HCT116 (cell line): ENCODE measurements at regions not wholly inside any gene's neighbourhood (a gene's known extent, or its start where the extent isn't known, plus 50 kb on each side); places are given as distances from the start of the nearest gene placed in this dataset.

Source experiments
- ATAC-seq: fragments of 200-7000 bp; cut with Tn5 transposase; 2 replicates; pipeline ENCODE4 v1.9.1; 2020; ENCODE audit warnings: mild to moderate bottlenecking, moderate library complexity
- BruUV-seq: library from RNA; stranded (reverse); fragments of 400-500 nt; replicated peaks from 2 replicates; lab custom pipeline; 2021; lab: Mats Ljungman, UMichigan
- CTCF ChIA-PET: fragments of 300-600 bp; sonication (Branson Sonifier 250); formaldehyde crosslinking; loops from one replicate; lab custom pipeline; 2021; ENCODE audit warnings: antibody characterized with exemption; lab: Charles Lee
- POLR2A ChIA-PET: fragments of 300-600, 350-600 bp; sonication (Branson Sonifier 250); formaldehyde crosslinking; loops from one replicate; lab custom pipeline; 2021; ENCODE audit warnings: antibody characterized with exemption; lab: Charles Lee
- RAD21 ChIA-PET, 2 experiments: fragments of 300-600 bp; sonication (Branson Sonifier 250); formaldehyde crosslinking; loops; one replicate each; lab custom pipeline; 2023; ENCODE audit warnings: low total read pairs in 2 of 2; ENCODE audit not compliant: uncharacterized antibody in 2 of 2, unreplicated experiment in 2 of 2, low non-redundant PET in 1 of 2; lab: Charles Lee
- DNase-seq: peaks from one replicate; pipeline ENCODE4 v3.0.0-alpha.2; 2010; ENCODE audit warnings: low read depth, low spot score
- H2AFZ ChIP-seq: fragments of 200-600 bp; shearing (Covaris generic), sonication (generic); 2 replicates; pipeline ENCODE4 v1.6.1; 2017; ENCODE audit warnings: low read depth, mixed run types, mixed read lengths, antibody characterized with exemption, low read length; ENCODE audit not compliant: poor library complexity, severe bottlenecking
- H3K27ac ChIP-seq: 2 replicates; pipeline ENCODE4 v1.5.1; 2012; ENCODE audit warnings: low read depth, low read length
- H3K27me3 ChIP-seq: fragments of 200-600 bp; sonication (generic); 2 replicates; pipeline ENCODE4 v1.6.1; 2016; ENCODE audit warnings: mixed run types, low read length, mixed read lengths; ENCODE audit not compliant: insufficient read depth
- H3K36me3 ChIP-seq, 2 experiments: fragments of 200-500 bp in 1 of 2; fragments of 200-600 bp in 1 of 2; sonication (Bioruptor generic) in 1 of 2; sonication (generic) in 1 of 2; 2 replicates each; pipeline versions ENCODE4 v1.5.1 to v1.6.1; 2014 to 2016; ENCODE audit warnings: low read length in 2 of 2, inconsistent platforms in 1 of 2, mixed read lengths in 1 of 2, mixed run types in 1 of 2; ENCODE audit not compliant: insufficient read depth in 2 of 2, control insufficient read depth in 1 of 2
- H3K4me1 ChIP-seq, 2 experiments: fragments of 200-600 bp in 1 of 2; sonication (generic) in 1 of 2; 2 replicates each; pipeline versions ENCODE4 v1.5.1 to v1.6.1; 2012 to 2017; ENCODE audit warnings: low read length in 2 of 2, inconsistent platforms in 1 of 2, mild to moderate bottlenecking in 1 of 2, mixed read lengths in 1 of 2, mixed run types in 1 of 2, moderate library complexity in 1 of 2; ENCODE audit not compliant: insufficient read depth in 2 of 2, control insufficient read depth in 1 of 2
- H3K4me2 ChIP-seq: fragments of 200-600 bp; sonication (generic); 2 replicates; pipeline ENCODE4 v1.6.1; 2017; ENCODE audit warnings: mixed run types, low read length, mixed read lengths
- H3K4me3 ChIP-seq, 2 experiments: fragments of 200-600 bp in 1 of 2; sonication (generic) in 1 of 2; replicated peaks in 1 of 2; 2 replicates each; pipeline ENCODE4 v1.5.1; 2011 to 2016; ENCODE audit warnings: low read length in 2 of 2, control low read depth in 1 of 2, low read depth in 1 of 2, mild to moderate bottlenecking in 1 of 2, mixed read lengths in 1 of 2, mixed run types in 1 of 2
- H3K79me2 ChIP-seq: fragments of 200-600 bp; sonication (generic); 2 replicates; pipeline ENCODE4 v1.6.1; 2017; ENCODE audit warnings: mild to moderate bottlenecking, mixed run types, low read length, moderate library complexity, mixed read lengths; ENCODE audit not compliant: insufficient read depth
- H3K9ac ChIP-seq: fragments of 200-600 bp; sonication (generic); 2 replicates; pipeline ENCODE4 v1.6.1; 2016; ENCODE audit warnings: low read length, mixed read lengths
- H3K9me2 ChIP-seq: fragments of 200-600 bp; sonication (generic), shearing (Covaris generic); 2 replicates; pipeline ENCODE4 v1.6.1; 2017; ENCODE audit warnings: mixed run types, mild to moderate bottlenecking, moderate library complexity; ENCODE audit not compliant: insufficient read depth
- H3K9me3 ChIP-seq, 2 experiments: fragments of 200-500 bp in 1 of 2; fragments of 200-600 bp in 1 of 2; sonication (Bioruptor generic) in 1 of 2; sonication (generic) in 1 of 2; 2 replicates each; pipeline ENCODE4 v1.6.1; 2014 to 2017; ENCODE audit warnings: low read length in 2 of 2, mixed read lengths in 2 of 2, inconsistent platforms in 1 of 2, low read depth in 1 of 2, mild to moderate bottlenecking in 1 of 2, mixed run types in 1 of 2, moderate library complexity in 1 of 2; ENCODE audit not compliant: control insufficient read depth in 1 of 2, insufficient read depth in 1 of 2
- H4K20me1 ChIP-seq: fragments of 200-600 bp; sonication (generic), shearing (Covaris generic); 2 replicates; pipeline ENCODE4 v1.6.1; 2017; ENCODE audit warnings: mixed run types, mild to moderate bottlenecking, moderate library complexity; ENCODE audit not compliant: insufficient read depth
- CBX3 ChIP-seq: IDR thresholded peaks from 2 replicates; pipeline ENCODE4 v1.6.1; 2012; ENCODE audit warnings: low read depth
- CEBPB ChIP-seq: IDR thresholded peaks from 2 replicates; pipeline ENCODE4 v1.6.1; 2012; ENCODE audit warnings: low read depth
- ELF1 ChIP-seq: IDR thresholded peaks from 2 replicates; pipeline ENCODE4 v1.6.1; 2012; ENCODE audit warnings: low read depth, borderline replicate concordance
- EZH2phosphoT487 ChIP-seq: fragments of 200-600 bp; IDR thresholded peaks from 2 replicates; pipeline ENCODE4 v1.6.1; 2018; ENCODE audit warnings: antibody characterized with exemption, borderline replicate concordance
- MAX ChIP-seq: IDR thresholded peaks from 2 replicates; pipeline ENCODE4 v1.6.1; 2012
- POLR2A ChIP-seq: IDR thresholded peaks from 2 replicates; pipeline ENCODE4 v1.7.0; 2011; ENCODE audit warnings: borderline replicate concordance; ENCODE audit not compliant: insufficient read depth, insufficient read length; ENCODE audit errors: extremely low read depth
- REST ChIP-seq: IDR thresholded peaks from 2 replicates; pipeline ENCODE4 v1.6.1; 2012; ENCODE audit warnings: low read depth
- SIN3A ChIP-seq: IDR thresholded peaks from 2 replicates; pipeline ENCODE4 v1.6.1; 2012; ENCODE audit warnings: low read depth
- SP1 ChIP-seq: IDR thresholded peaks from 2 replicates; pipeline ENCODE4 v1.6.1; 2012; ENCODE audit warnings: low read depth
- TCF7L2 ChIP-seq: IDR thresholded peaks from 2 replicates; pipeline ENCODE4 v1.7.0; 2011; ENCODE audit warnings: borderline replicate concordance, inconsistent platforms; ENCODE audit not compliant: insufficient read depth, insufficient read length; ENCODE audit errors: extremely low read depth
- YY1 ChIP-seq: IDR thresholded peaks from 2 replicates; pipeline ENCODE4 v1.6.1; 2011; ENCODE audit warnings: low read length, low read depth, moderate library complexity, mild to moderate bottlenecking; ENCODE audit not compliant: insufficient replicate concordance; ENCODE audit errors: extremely low read depth
- ZBTB33 ChIP-seq: IDR thresholded peaks from 2 replicates; pipeline ENCODE4 v1.6.1; 2011; ENCODE audit warnings: mild to moderate bottlenecking, low read length, moderate library complexity; ENCODE audit not compliant: insufficient replicate concordance; ENCODE audit errors: extremely low read depth
- ZFX ChIP-seq: fragments of 450-650 bp; IDR thresholded peaks from 2 replicates; pipeline ENCODE4 v1.6.1; 2017
- ZNF274 ChIP-seq: fragments of 200-500 bp; sonication (Bioruptor generic); IDR thresholded peaks from 2 replicates; pipeline ENCODE4 v1.6.1; 2014; ENCODE audit warnings: mild to moderate bottlenecking, low read depth, low read length, inconsistent platforms
- intact Hi-C: fragments of 100-400 bp; cut with micrococcal nuclease; formaldehyde crosslinking; loops from 2 replicates; pipeline ENCODE4 v1.10.0; 2022

GRCh38 chr7:36794689-36795088 is 70.4 kb upstream of the AOAH start:
- TF ChIP-seq ZNF274 (no peak), YY1 (no peak), REST (no peak), CBX3 (no peak), CEBPB (no peak), TCF7L2 (no peak), SP1 (no peak), SIN3A (no peak), POLR2A (no peak), ZFX (no peak), EZH2phosphoT487 (no peak), MAX (no peak), ZBTB33 (no peak), ELF1 (no peak)
- Histone ChIP-seq H3K9me3 (no peaks in the 10 kb centered on the region), H2AFZ (no peak overlapping the region), H3K36me3 (no peaks in the 10 kb centered on the region), H3K9ac (no peak overlapping the region), H3K27ac (no peak overlapping the region), H3K79me2 (no peaks in the 10 kb centered on the region), H3K4me3 (no peak overlapping the region), H3K4me2 (no peak overlapping the region), H3K4me1 (no peaks in the 10 kb centered on the region), H3K27me3 (0 out of 2 replicates have a peak, but pooled peaks cover 2% of the 10 kb centered on the region), H4K20me1 (no peaks in the 10 kb centered on the region), H3K9me2 (no peaks in the 10 kb centered on the region)
- RAD21 ChIA-PET = no interaction called here
- POLR2A ChIA-PET = no interaction called here
- no TSS peak for BruUV-seq
- ATAC-seq (no peak), DNase-seq (no peak)
- CTCF ChIA-PET = interaction anchor here (1.3 kb wide), 1 partner anchor 173 kb away, joined by 4 read pairs; no protein-coding TSS in a partner anchor
- intact Hi-C loops = no loop called here
